ENCODE measurements at regions not wholly inside any gene's neighbourhood (a gene's known extent, or its start where the extent isn't known, plus 50 kb on each side); places are given as distances from the start of the nearest gene placed in this dataset.

DNA sequence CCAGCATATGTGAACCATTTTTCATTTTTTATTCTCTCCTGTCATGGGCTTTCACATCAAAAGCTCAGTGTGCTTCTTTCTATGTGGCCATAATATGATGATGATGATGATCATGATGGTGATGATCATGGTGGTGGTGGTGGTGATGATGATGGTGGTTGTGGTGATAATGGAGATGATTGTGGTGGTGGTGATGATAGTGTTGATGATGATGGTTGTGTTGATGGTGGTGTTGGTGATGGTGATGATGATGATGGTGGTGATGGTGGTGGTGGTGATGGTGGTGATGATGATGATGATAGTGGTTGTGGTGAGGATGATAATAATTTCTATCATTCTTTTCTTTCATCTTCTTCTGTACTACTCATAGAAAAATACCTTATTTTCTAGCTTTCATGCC lies 413.1 kb upstream of the VSTM2A start (continued):
- TF ChIP-seq, protein P1, sequence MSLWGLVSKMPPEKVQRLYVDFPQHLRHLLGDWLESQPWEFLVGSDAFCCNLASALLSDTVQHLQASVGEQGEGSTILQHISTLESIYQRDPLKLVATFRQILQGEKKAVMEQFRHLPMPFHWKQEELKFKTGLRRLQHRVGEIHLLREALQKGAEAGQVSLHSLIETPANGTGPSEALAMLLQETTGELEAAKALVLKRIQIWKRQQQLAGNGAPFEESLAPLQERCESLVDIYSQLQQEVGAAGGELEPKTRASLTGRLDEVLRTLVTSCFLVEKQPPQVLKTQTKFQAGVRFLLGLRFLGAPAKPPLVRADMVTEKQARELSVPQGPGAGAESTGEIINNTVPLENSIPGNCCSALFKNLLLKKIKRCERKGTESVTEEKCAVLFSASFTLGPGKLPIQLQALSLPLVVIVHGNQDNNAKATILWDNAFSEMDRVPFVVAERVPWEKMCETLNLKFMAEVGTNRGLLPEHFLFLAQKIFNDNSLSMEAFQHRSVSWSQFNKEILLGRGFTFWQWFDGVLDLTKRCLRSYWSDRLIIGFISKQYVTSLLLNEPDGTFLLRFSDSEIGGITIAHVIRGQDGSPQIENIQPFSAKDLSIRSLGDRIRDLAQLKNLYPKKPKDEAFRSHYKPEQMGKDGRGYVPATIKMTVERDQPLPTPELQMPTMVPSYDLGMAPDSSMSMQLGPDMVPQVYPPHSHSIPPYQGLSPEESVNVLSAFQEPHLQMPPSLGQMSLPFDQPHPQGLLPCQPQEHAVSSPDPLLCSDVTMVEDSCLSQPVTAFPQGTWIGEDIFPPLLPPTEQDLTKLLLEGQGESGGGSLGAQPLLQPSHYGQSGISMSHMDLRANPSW (CRISPR knock-in tag; IDR thresholded peaks at IDR 0.05), result no peak
- TF ChIP-seq ZNF316 (IDR thresholded peaks at IDR 0.05), result no peak
- no peak for TF ChIP-seq BCL6 (CRISPR knock-in tag; IDR thresholded peaks at IDR 0.05)

DNA sequence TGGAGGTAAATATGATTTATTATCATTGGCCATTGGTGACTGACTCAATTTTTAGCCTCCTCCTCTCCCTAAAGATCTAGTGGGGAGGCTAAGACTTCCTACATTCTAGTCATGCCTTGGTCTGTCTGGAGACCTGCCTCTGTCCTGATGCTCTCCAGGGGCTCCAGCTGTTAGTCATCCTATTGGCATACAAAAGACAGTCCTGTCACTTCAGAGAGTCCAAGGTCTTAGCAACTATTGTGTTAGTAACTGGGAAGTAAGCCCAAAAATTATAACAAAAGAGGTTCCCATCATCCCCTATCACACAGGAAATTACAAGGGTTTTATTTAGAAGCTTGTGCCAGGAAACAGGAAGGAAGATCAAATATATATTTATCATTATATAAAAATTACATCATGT lies 400.6 kb upstream of the VSTM2A start:
- H3K4me1 ChIP-seq (replicated peaks in 1 of 2; ENCODE audit: control insufficient read depth in 2 of 2, insufficient read depth in 2 of 2, low read length in 2 of 2), result no peaks in the 10 kb centered on the region
- no peaks in the 10 kb centered on the region for H3K36me3 ChIP-seq (ENCODE audit: control insufficient read depth, insufficient read depth, low read length)
- H3K27ac ChIP-seq (ENCODE audit: extremely low read depth, low read depth, low read length), result no peak overlapping the region
- no peak overlapping the region for H3K9ac ChIP-seq (ENCODE audit: insufficient read depth in 1 of 2, low read depth in 2 of 2, low read length in 2 of 2)
- FAIRE-seq (no peak), ATAC-seq (no peak), DNase-seq (ENCODE audit: extremely low read depth in 1 of 4, low spot score in 3 of 4) (no peak)
- no TSS peak for BruUV-seq (replicated peaks)
- H3K4me3 ChIP-seq, result no peak overlapping the region
- no peaks in the 10 kb centered on the region; the same call in 1 of the 2 replicates for H3K9me3 ChIP-seq (replicated peaks; ENCODE audit: control insufficient read depth, insufficient read depth, low read depth, low read length)
- ChIA-PET POLR2A (no interaction called here), CTCF (ENCODE audit: low intra/inter-chr PET ratio) (no interaction called here)
- no peaks in the 10 kb centered on the region for H3K27me3 ChIP-seq (ENCODE audit: control insufficient read depth in 2 of 2, insufficient read depth in 2 of 2, low read length in 2 of 2)
- intact Hi-C loops (cut with micrococcal nuclease) (no loop called here), in situ Hi-C loops (cut with MboI) (no loop called here)
- H2AFZ ChIP-seq (ENCODE audit: low read depth, low read length), result no peak overlapping the region
- H3K4me2 ChIP-seq (ENCODE audit: insufficient read depth, low read length), result no peak overlapping the region
- no peaks in the 10 kb centered on the region for H3K79me2 ChIP-seq (ENCODE audit: control insufficient read depth, insufficient read depth, low read length)
- H4K20me1 ChIP-seq (replicated peaks; ENCODE audit: control insufficient read depth, insufficient read depth, low read length), result no peaks in the 10 kb centered on the region
- no peaks in the 10 kb centered on the region for H3K9me1 ChIP-seq (ENCODE audit: control insufficient read depth, insufficient read depth, low read length)
- TF ChIP-seq, protein P2, sequence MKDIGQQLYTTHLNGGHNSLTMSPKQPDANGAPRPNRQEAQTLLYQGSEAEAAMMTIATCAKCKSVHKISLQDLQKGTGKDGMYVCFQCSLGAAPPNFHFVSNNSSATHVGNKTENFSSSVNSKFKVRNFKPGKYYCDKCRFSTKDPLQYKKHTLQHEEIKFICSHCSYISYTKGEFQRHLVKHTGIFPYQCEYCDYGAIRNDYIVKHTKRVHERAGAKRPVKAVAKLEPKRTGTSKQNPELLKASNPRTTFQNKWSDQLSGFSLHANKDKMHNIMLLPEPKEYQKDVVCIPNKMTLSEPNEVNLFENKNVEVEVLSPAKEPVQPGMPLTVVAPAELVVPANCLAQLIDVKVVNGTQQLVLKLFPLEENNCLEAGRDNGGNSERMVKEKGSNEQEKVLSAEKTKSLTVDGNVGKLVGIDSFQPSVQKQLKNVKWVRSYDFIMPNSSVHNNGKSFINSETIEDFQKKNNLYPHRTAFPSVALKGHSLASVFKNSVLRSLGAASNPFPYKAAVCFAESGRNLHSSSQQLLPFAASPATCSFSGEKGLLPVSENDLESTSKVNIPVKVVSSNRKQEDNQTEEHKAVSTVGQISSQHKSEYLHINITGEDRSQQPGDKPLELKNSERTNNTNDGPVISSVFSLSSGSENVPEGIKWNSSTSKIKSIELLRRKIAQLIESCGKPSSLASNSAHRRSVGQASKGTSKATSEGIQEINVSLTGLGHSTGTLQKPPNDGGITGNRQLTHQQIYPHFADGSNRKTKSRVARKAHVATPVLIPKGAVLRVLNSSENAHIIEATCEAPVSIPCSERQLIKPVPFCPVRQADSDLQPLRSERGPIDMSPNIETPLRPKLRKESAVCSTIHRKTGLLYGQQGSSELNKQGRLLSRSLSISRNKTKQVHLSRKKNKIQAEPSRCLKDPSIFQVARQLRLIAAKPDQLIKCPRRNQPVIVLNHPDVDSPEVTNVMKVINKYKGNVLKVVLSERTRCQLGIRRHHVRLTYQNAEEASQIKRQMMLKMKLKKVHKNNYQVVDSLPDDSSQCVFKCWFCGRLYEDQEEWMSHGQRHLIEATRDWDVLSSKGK (CRISPR knock-in tag; IDR thresholded peaks at IDR 0.05), result no peak
- TF ChIP-seq MCM3 (IDR thresholded peaks at IDR 0.05) (no peak), SMARCE1 (IDR thresholded peaks at IDR 0.05) (no peak), FOXA1 (IDR thresholded peaks at IDR 0.05; ENCODE audit: borderline replicate concordance) (no peak), ZNF695 (CRISPR knock-in tag; IDR thresholded peaks at IDR 0.05) (no peak), KLF1 (tag; IDR thresholded peaks at IDR 0.05) (no peak), PRPF4 (IDR thresholded peaks at IDR 0.05; ENCODE audit: insufficient read depth, low read depth, low read length, poor library complexity, severe bottlenecking) (no peak), U2AF2 (optimal IDR thresholded peaks at IDR 0.05; ENCODE audit: low read depth, low read length) (no peak), MEF2D (tag; conservative IDR thresholded peaks at IDR 0.05; ENCODE audit: low read depth) (no peak), ZNF384 (IDR thresholded peaks at IDR 0.05; ENCODE audit: low read depth, low read length) (no peak), ZNF41 (CRISPR knock-in tag; conservative IDR thresholded peaks at IDR 0.05) (no peak)
- TF ChIP-seq, protein P3, sequence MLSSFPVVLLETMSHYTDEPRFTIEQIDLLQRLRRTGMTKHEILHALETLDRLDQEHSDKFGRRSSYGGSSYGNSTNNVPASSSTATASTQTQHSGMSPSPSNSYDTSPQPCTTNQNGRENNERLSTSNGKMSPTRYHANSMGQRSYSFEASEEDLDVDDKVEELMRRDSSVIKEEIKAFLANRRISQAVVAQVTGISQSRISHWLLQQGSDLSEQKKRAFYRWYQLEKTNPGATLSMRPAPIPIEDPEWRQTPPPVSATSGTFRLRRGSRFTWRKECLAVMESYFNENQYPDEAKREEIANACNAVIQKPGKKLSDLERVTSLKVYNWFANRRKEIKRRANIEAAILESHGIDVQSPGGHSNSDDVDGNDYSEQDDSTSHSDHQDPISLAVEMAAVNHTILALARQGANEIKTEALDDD (IDR thresholded peaks at IDR 0.05), result no peak
- TF ChIP-seq, protein P4, sequence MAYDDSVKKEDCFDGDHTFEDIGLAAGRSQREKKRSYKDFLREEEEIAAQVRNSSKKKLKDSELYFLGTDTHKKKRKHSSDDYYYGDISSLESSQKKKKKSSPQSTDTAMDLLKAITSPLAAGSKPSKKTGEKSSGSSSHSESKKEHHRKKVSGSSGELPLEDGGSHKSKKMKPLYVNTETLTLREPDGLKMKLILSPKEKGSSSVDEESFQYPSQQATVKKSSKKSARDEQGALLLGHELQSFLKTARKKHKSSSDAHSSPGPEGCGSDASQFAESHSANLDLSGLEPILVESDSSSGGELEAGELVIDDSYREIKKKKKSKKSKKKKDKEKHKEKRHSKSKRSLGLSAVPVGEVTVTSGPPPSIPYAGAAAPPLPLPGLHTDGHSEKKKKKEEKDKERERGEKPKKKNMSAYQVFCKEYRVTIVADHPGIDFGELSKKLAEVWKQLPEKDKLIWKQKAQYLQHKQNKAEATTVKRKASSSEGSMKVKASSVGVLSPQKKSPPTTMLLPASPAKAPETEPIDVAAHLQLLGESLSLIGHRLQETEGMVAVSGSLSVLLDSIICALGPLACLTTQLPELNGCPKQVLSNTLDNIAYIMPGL (CRISPR knock-in tag; IDR thresholded peaks at IDR 0.05), result no peak
